Tibial nerve (tissue), 4 donors: ENCODE measurements at regions not wholly inside any gene's neighbourhood (a gene's known extent, or its start where the extent isn't known, plus 50 kb on each side); places are given as distances from the start of the nearest gene placed in this dataset.

ENCODE experiments used
- DNase-seq, 2 donors: peaks; one replicate each; pipeline ENCODE4 v3.0.0-alpha.2; 2019; ENCODE audit warnings: low spot score in 2 of 2
- H3K27ac ChIP-seq, 4 donors: fragments of 200-600 bp; sonication (generic) in 3 of 4; one replicate each; pipeline ENCODE4 v1.5.1; 2017 to 2019; ENCODE audit warnings: mild to moderate bottlenecking in 1 of 4
- H3K27me3 ChIP-seq, 2 donors: fragments of 200-600 bp; sonication (generic) in 1 of 2; one replicate each; pipeline versions ENCODE4 v1.5.1 to v1.6.0; 2017 to 2019
- H3K36me3 ChIP-seq, 3 donors: fragments of 200-600 bp; sonication (generic); one replicate each; pipeline ENCODE4 v1.5.1; 2018 to 2019
- H3K4me1 ChIP-seq, 4 donors: fragments of 200-600 bp; sonication (generic) in 3 of 4; one replicate each; pipeline ENCODE4 v1.5.1; 2017 to 2019
- H3K4me3 ChIP-seq, 4 donors: fragments of 200-600 bp; sonication (generic) in 3 of 4; one replicate each; pipeline ENCODE4 v1.5.1; 2017 to 2019; ENCODE audit warnings: mild to moderate bottlenecking in 1 of 4, moderate library complexity in 1 of 4
- H3K9me3 ChIP-seq, 4 donors: fragments of 200-600 bp; sonication (generic) in 3 of 4; one replicate each; pipeline ENCODE4 v1.5.1; 2017 to 2019
- CTCF ChIP-seq, 5 experiments: fragments of 200-600 bp in 3 of 5; fragments of 450-650 bp in 2 of 5; sonication (generic) in 3 of 5; IDR thresholded peaks; one replicate each; pipeline ENCODE4 v1.5.1; 2016 to 2019; ENCODE audit warnings: antibody characterized with exemption in 5 of 5, mild to moderate bottlenecking in 3 of 5, moderate library complexity in 2 of 5
- EP300 ChIP-seq, 2 donors: sonication (generic); formaldehyde crosslinking; IDR thresholded peaks; one replicate each; pipeline ENCODE4 v1.6.1; 2017; ENCODE audit warnings: antibody characterized with exemption in 2 of 2, mild to moderate bottlenecking in 1 of 2
- POLR2A ChIP-seq, 2 donors: fragments of 450-650 bp; IDR thresholded peaks; one replicate each; pipeline ENCODE4 v1.6.1; 2017; ENCODE audit warnings: antibody characterized with exemption in 2 of 2, mild to moderate bottlenecking in 2 of 2, moderate library complexity in 2 of 2
- WGBS, 2 donors: methylation state at CpG; one replicate each; pipeline ENCODE4 v1.1.5; 2018; 5-methylcytosine and 5-hydroxymethylcytosine counted together

GRCh38 chr2:15050483-15050882, 418.0 kb downstream of the LRATD1 start:
- H3K27ac ChIP-seq: no peak overlapping the region
- WGBS, 2 donors: 56 to 60% methylated on average over 4 of the region's 4 CpGs
- H3K4me3 ChIP-seq: no peak overlapping the region
- TF ChIP-seq POLR2A (IDR thresholded peaks at IDR 0.05) (no peak), CTCF (IDR thresholded peaks at IDR 0.05) (no peak), EP300 (IDR thresholded peaks at IDR 0.05) (no peak)
- H3K36me3 ChIP-seq: no peaks in the 10 kb centered on the region
- no peaks in the 10 kb centered on the region for H3K4me1 ChIP-seq
- no peaks in the 10 kb centered on the region for H3K27me3 ChIP-seq
- no peaks in the 10 kb centered on the region for H3K9me3 ChIP-seq
- no peak for DNase-seq

GRCh38 chr2:15053542-15053941, 421.0 kb downstream of the LRATD1 start:
- WGBS, 2 donors: 75 to 82% methylated on average over 5 of the region's 5 CpGs
- no peak overlapping the region for H3K27ac ChIP-seq
- no peak for DNase-seq
- no peaks in the 10 kb centered on the region for H3K4me1 ChIP-seq
- no peaks in the 10 kb centered on the region for H3K27me3 ChIP-seq
- TF ChIP-seq CTCF (IDR thresholded peaks at IDR 0.05) (no peak), POLR2A (IDR thresholded peaks at IDR 0.05) (no peak), EP300 (IDR thresholded peaks at IDR 0.05) (no peak)
- no peak overlapping the region for H3K4me3 ChIP-seq
- H3K36me3 ChIP-seq: no peaks in the 10 kb centered on the region
- no peaks in the 10 kb centered on the region for H3K9me3 ChIP-seq

DNA sequence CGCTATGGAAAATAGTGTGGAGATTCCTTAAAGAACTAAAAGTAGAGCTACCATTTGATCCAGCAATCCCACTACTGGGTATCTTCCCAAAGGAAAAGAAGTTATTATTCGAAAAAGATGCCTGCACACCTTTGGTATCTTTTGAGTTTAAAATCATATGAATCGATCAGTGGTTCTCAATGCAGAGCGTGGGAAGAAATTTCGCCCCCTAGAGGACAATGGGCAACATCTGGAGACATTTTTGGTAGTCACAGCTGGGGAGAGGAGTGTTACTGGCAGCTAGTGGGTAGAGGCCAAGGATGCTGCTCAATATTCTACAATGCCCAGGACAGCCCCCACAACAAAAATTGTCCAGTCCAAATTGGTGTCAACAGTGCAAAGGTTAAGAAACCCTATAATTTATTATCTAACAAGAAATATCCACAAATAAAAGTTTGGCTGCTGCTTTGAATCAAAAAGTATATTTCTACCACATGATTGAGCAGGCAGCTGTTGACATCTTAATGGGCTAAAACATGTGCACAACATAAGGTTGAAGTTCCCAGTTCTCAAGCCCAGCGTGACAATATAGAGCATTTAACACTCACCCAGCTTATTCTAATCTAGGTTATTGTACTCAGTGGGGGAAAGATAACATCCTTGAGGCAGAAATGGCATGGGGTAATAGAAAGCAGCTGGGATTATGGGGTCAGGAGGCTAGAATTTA, 425.7 kb downstream of the LRATD1 start:
- H3K27ac ChIP-seq: no peak overlapping the region
- H3K36me3 ChIP-seq: no peaks in the 10 kb centered on the region
- no peaks in the 10 kb centered on the region for H3K27me3 ChIP-seq
- H3K4me3 ChIP-seq: no peak overlapping the region
- WGBS, 2 donors: 68 to 73% methylated on average over 6 of the region's 6 CpGs
- no peaks in the 10 kb centered on the region for H3K4me1 ChIP-seq
- DNase-seq: no peak
- no peaks in the 10 kb centered on the region for H3K9me3 ChIP-seq
- no peak for TF ChIP-seq POLR2A (IDR thresholded peaks at IDR 0.05)
- no peak for TF ChIP-seq EP300 (IDR thresholded peaks at IDR 0.05)
- TF ChIP-seq CTCF (IDR thresholded peaks at IDR 0.05): no peak

DNA sequence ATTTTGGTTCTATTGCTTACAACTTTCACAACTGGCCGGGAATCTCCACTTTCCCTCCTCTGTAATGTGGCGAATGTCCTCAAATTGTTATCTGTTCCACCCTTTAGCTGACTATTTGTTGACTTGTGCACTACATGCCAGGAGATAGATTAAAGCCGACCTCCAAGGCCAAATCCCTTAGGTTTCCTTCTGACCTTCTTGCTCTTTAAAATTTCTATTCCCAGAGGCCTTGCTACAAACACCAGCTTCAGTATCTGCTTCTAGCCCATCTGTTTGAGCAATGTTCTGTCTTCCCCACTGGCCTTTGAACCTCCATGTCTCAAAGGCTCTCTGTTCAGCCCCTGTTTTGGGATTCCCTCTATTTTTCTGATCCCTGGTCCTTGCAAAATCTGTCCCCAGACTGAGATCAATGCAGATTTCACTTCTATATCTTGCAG, 426.2 kb downstream of the LRATD1 start:
- WGBS, 2 donors: 33 to 46% methylated on average over 3 of the region's 3 CpGs
- Histone ChIP-seq H3K4me1 (no peaks in the 10 kb centered on the region), H3K27ac (no peak overlapping the region), H3K27me3 (no peaks in the 10 kb centered on the region), H3K36me3 (no peaks in the 10 kb centered on the region), H3K4me3 (no peak overlapping the region), H3K9me3 (no peaks in the 10 kb centered on the region)
- DNase-seq: no peak
- TF ChIP-seq POLR2A (IDR thresholded peaks at IDR 0.05) (no peak), CTCF (IDR thresholded peaks at IDR 0.05) (no peak), EP300 (IDR thresholded peaks at IDR 0.05) (no peak)

DNA sequence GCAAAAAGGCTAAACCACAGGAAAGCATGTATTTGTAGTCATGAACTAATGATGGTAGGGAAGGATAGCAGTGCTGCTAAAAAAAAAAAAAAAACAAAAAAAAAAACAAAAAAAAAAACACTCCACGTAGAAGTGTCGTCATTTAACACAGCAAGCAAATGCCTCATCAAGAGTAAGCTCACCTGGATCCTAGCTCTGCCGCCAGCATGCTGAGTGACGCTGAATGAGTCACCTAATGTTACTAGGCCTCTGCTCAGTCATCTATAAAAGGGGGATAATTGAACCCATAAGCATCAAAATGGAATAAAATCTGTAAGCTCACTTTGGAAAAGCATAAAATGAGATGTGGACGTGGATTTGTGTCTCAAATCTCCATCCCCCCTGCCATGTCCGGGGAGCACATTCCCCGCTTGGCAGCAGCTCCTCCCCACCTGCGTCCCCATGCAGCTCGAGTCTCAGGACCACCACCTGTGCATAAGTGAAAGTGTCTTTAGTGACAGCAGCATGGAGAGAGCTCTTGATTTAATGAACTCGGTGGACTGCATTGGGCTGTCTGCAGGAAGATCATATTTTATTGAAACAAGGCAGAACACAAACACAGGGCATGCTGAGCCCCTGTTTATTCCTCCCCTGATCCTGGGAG, 427.5 kb downstream of the LRATD1 start:
- H3K27ac ChIP-seq: no peak overlapping the region
- no peaks in the 10 kb centered on the region for H3K36me3 ChIP-seq
- peaks cover 0 to 6% (median 0%) of the 10 kb centered on the region in 4 donors for H3K9me3 ChIP-seq
- H3K4me1 ChIP-seq: no peaks in the 10 kb centered on the region
- TF ChIP-seq CTCF (IDR thresholded peaks at IDR 0.05): no peak
- no peak for TF ChIP-seq EP300 (IDR thresholded peaks at IDR 0.05)
- no peak for TF ChIP-seq POLR2A (IDR thresholded peaks at IDR 0.05)
- H3K27me3 ChIP-seq: no peaks in the 10 kb centered on the region
- 76 to 82% methylated on average over 10 of the region's 10 CpGs for WGBS, 2 donors
- no peak overlapping the region for H3K4me3 ChIP-seq
- DNase-seq: no peak
